Psoas muscle (tissue), 7 donors: ENCODE measurements at regions not wholly inside any gene's neighbourhood (a gene's known extent, or its start where the extent isn't known, plus 50 kb on each side); places are given as distances from the start of the nearest gene placed in this dataset.

Source experiments
- ATAC-seq, 4 donors: fragments of 200-7000 bp; cut with Tn5 transposase; one replicate each; pipeline ENCODE4 v1.9.1; 2020; ENCODE audit warnings: moderate library complexity in 3 of 4, mild to moderate bottlenecking in 2 of 4
- DNase-seq, 2 donors: peaks; one replicate each; pipeline ENCODE4 v3.0.0-alpha.2; 2020
- H3K27ac ChIP-seq: fragments of 200-600 bp; one replicate; pipeline ENCODE4 v1.8.0; 2022
- H3K27me3 ChIP-seq, 3 donors: fragments of 200-600 bp in 1 of 3; one replicate each; pipeline versions ENCODE4 v1.6.1 to v1.8.0; 2013 to 2022; ENCODE audit warnings: low read length in 2 of 3, mild to moderate bottlenecking in 2 of 3, moderate library complexity in 1 of 3; ENCODE audit not compliant: insufficient read depth in 3 of 3
- H3K36me3 ChIP-seq, 2 donors: fragments of 200-600 bp in 1 of 2; one replicate each; pipeline versions ENCODE4 v1.6.1 to v1.8.0; 2013 to 2022; ENCODE audit warnings: low read depth in 1 of 2, mild to moderate bottlenecking in 1 of 2, moderate library complexity in 1 of 2; ENCODE audit not compliant: insufficient read depth in 1 of 2
- H3K4me1 ChIP-seq: fragments of 200-600 bp; one replicate; pipeline ENCODE4 v1.8.0; 2022
- H3K4me3 ChIP-seq: fragments of 200-600 bp; one replicate; pipeline ENCODE4 v1.8.0; 2022; ENCODE audit warnings: mild to moderate bottlenecking
- H3K9me3 ChIP-seq: fragments of 200-600 bp; one replicate; pipeline ENCODE4 v1.8.0; 2022
- CTCF ChIP-seq: fragments of 200-600 bp; IDR thresholded peaks from one replicate; pipeline ENCODE4 v1.8.0; 2022; ENCODE audit warnings: antibody characterized with exemption
- WGBS, 3 donors: extraction: QIAGEN DNeasy Blood & Tissue Kit; methylation state at CpG; one replicate each; pipeline versions ENCODE4 v1.1.6 to v1.1.7; 2013; 5-methylcytosine and 5-hydroxymethylcytosine counted together
- intact Hi-C, 2 donors: fragments of 100-400 bp; cut with DNase I; formaldehyde crosslinking; loops; one replicate each; pipeline versions ENCODE4 v1.11.0 to v1.14.2; 2022
- donor health status: healthy with polysubstance abuse.
- donor health status: DM: no; HTN: no; CAD: no; lungs with moderate emphysema.
- donor health status: Bipolar disorder and iron deficiency.
- donor health status: healthy.
- donor health status: DM: yes; HTN: yes; CAD: no.
- donor health status: DM: no; HTN: no; CAD: no.
- donor health status: DM: yes; HTN: yes; CAD: no.

DNA sequence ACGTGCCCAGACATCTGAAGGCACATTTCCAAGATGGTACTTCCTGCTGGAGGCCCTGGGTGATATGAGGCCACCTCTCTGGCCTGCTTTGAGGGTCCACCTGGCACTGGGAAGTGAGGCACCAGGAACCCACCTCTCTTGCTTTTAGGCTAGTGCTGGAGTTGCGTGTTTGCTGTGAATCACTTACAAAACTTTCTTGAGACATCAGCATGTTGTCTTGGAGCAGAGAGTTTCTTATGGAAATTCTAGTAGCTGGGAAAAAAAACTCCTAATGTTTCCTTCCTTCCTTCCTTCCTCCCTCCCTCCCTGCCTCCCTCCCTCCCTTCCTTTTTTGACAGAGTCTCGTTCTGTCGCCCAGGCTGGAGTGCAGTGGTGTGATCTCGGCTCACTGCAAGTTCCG is 341.3 kb downstream of the MIAT start:
- no peak for DNase-seq
- ATAC-seq = no peak
- TF ChIP-seq CTCF = no peak
- Histone ChIP-seq H3K4me1 (no peaks in the 10 kb centered on the region), H3K4me3 (no peak overlapping the region), H3K36me3 (no peaks in the 10 kb centered on the region), H3K27ac (no peak overlapping the region), H3K9me3 (no peaks in the 10 kb centered on the region), H3K27me3 (peaks cover 0 to 19% (median 2%) of the 10 kb centered on the region in 3 donors)
- 31 to 49% (median 39%) methylated on average over 6 of the region's 6 CpGs for WGBS, 3 donors
- intact Hi-C loops = no loop called here

- 28 to 37% (median 29%) methylated on average over 11 of the region's 11 CpGs for WGBS, 3 donors
- ATAC-seq = no peak
These were observed 345.9 kb downstream of the MIAT start for GRCh38 chr22:27003297-27003696.

GRCh38 chr22:27004434-27004833 is 347.0 kb downstream of the MIAT start:
- H3K9me3 ChIP-seq = no peaks in the 10 kb centered on the region
- intact Hi-C loops = no loop called here
- DNase-seq (no peak), ATAC-seq (no peak)
- no peak for TF ChIP-seq CTCF
- peaks cover 0 to 39% (median 6%) of the 10 kb centered on the region in 3 donors for H3K27me3 ChIP-seq
- no peak overlapping the region for H3K27ac ChIP-seq
- no peaks in the 10 kb centered on the region for H3K36me3 ChIP-seq
- H3K4me1 ChIP-seq = no peaks in the 10 kb centered on the region
- H3K4me3 ChIP-seq = no peak overlapping the region
- WGBS, 3 donors = 57 to 81% (median 72%) methylated on average over 1 of the region's 1 CpG

More at GRCh38 chr22:27003297-27003696, 345.9 kb downstream of the MIAT start:
- no peak for TF ChIP-seq CTCF
- no peak for DNase-seq
- Histone ChIP-seq H3K4me1 (no peaks in the 10 kb centered on the region), H3K27ac (no peak overlapping the region), H3K27me3 (peaks cover 0 to 43% (median 6%) of the 10 kb centered on the region in 3 donors), H3K9me3 (no peaks in the 10 kb centered on the region), H3K36me3 (no peaks in the 10 kb centered on the region), H3K4me3 (no peak overlapping the region)
- intact Hi-C loops = no loop called here

- ATAC-seq = no peak
- Histone ChIP-seq H3K4me1 (no peaks in the 10 kb centered on the region), H3K4me3 (no peak overlapping the region), H3K27ac (no peak overlapping the region), H3K36me3 (no peaks in the 10 kb centered on the region), H3K27me3 (peaks cover 2 to 40% (median 4%) of the 10 kb centered on the region in 3 donors), H3K9me3 (no peaks in the 10 kb centered on the region)
- no peak for DNase-seq
- TF ChIP-seq CTCF = no peak
- intact Hi-C loops = no loop called here
- WGBS, 3 donors = 93 to 98% (median 97%) methylated on average over 1 of the region's 1 CpG
These were observed 351.1 kb downstream of the MIAT start for GRCh38 chr22:27008454-27008853.

DNA sequence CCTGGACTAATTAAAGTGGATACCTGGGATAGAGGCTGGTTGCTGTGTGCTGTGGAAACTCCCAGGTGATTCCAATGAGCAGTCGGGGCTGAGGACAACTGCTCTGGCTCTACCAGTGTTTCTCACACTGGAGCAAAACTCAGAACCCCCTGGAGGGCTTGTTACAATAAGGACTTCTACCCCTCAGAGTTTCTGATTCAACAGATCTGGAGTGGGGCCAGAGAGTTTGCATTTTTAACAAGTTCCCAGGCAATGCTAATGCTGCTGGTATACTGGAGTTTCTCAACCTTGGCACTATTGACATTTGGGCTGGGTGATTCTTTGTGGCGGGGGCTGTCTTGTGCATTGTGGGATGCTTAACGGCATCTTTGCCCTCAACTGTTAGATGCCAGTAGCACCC is 353.7 kb downstream of the MIAT start:
- no peak for DNase-seq
- Histone ChIP-seq H3K9me3 (no peaks in the 10 kb centered on the region), H3K27ac (no peak overlapping the region), H3K4me3 (no peak overlapping the region), H3K36me3 (no peaks in the 10 kb centered on the region), H3K27me3 (peaks cover 0 to 36% (median 4%) of the 10 kb centered on the region in 3 donors), H3K4me1 (no peaks in the 10 kb centered on the region)
- ATAC-seq = no peak
- 71 to 80% (median 71%) methylated on average over 3 of the region's 3 CpGs for WGBS, 3 donors
- intact Hi-C loops = no loop called here
- TF ChIP-seq CTCF = no peak
